ENCODE measurements at regions not wholly inside any gene's neighbourhood (a gene's known extent, or its start where the extent isn't known, plus 50 kb on each side); places are given as distances from the start of the nearest gene placed in this dataset.

- TF ChIP-seq CTCF (IDR thresholded peaks at IDR 0.05) (no peak), POLR2AphosphoS5 (IDR thresholded peaks at IDR 0.05; ENCODE audit: insufficient read depth in 1 of 2, low read depth in 1 of 2) (no peak)
Observed at GRCh38 chr21:27715131-27715530, 748.2 kb upstream of the ADAMTS5 start.

All from vagina (tissue), 2 donors.